ENCODE measurements at regions not wholly inside any gene's neighbourhood (a gene's known extent, or its start where the extent isn't known, plus 50 kb on each side); places are given as distances from the start of the nearest gene placed in this dataset.

GRCh38 chr5:82833277-82833676 lies 243.9 kb downstream of the TMEM167A start:
- Histone ChIP-seq H3K4me2 (ENCODE audit: insufficient read depth, low read length) (no peak overlapping the region), H4K20me1 (ENCODE audit: insufficient read depth, low read length) (no peaks in the 10 kb centered on the region), H3K27me3 (ENCODE audit: insufficient read depth, low read length, poor library complexity) (no peaks in the 10 kb centered on the region), H3K9me3 (ENCODE audit: insufficient read depth, low read length, severe bottlenecking) (peaks cover 19% of the 10 kb centered on the region), H3K27ac (ENCODE audit: low read length) (no peak overlapping the region), H2AFZ (ENCODE audit: low read depth, low read length) (no peak overlapping the region), H3K79me2 (ENCODE audit: insufficient read depth, low read length) (no peaks in the 10 kb centered on the region), H3K4me3 (ENCODE audit: low read depth in 1 of 2, low read length in 2 of 2) (no peak overlapping the region), H3K4me1 (ENCODE audit: insufficient read depth, low read length) (peaks cover 6% of the 10 kb centered on the region), H3K36me3 (ENCODE audit: insufficient read depth, low read length) (no peaks in the 10 kb centered on the region), H3K9ac (ENCODE audit: low read depth, low read length) (no peak overlapping the region)
- ATAC-seq (ENCODE audit: insufficient read depth, low read depth) (no peak), DNase-seq (no peak)
- TF ChIP-seq CTCF (IDR thresholded peaks at IDR 0.05; ENCODE audit: borderline replicate concordance, extremely low read depth, low read length, poor library complexity, severe bottlenecking) (no peak), EZH2 (IDR thresholded peaks at IDR 0.05; ENCODE audit: borderline replicate concordance, low read depth, low read length, severe bottlenecking) (no peak)

DNA sequence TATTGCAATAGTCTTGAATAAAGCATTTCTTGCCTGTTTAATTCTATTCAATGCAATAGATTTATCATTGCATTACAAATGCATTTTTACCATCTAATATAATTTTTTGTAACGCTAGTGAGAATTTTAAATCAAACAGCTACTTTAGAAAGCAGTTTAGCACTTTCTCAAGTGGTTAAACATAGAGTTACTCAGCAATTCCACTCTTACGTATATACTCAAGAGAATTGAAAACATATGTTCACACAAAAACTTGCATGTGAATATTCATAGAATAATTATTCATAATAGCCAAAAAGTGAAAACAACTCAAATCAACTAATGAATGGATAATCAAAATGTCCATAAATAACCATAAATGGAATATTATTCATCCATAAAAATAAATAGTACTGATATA lies 244.7 kb downstream of the TMEM167A start:
- Histone ChIP-seq H4K20me1 (ENCODE audit: insufficient read depth, low read length) (no peaks in the 10 kb centered on the region), H3K27me3 (ENCODE audit: insufficient read depth, low read length, poor library complexity) (no peaks in the 10 kb centered on the region), H3K9ac (ENCODE audit: low read depth, low read length) (no peak overlapping the region), H3K4me3 (ENCODE audit: low read depth in 1 of 2, low read length in 2 of 2) (no peak overlapping the region), H3K79me2 (ENCODE audit: insufficient read depth, low read length) (no peaks in the 10 kb centered on the region), H3K36me3 (ENCODE audit: insufficient read depth, low read length) (no peaks in the 10 kb centered on the region), H2AFZ (ENCODE audit: low read depth, low read length) (no peak overlapping the region), H3K27ac (ENCODE audit: low read length) (no peak overlapping the region), H3K4me2 (ENCODE audit: insufficient read depth, low read length) (no peak overlapping the region), H3K9me3 (ENCODE audit: insufficient read depth, low read length, severe bottlenecking) (peaks cover 19% of the 10 kb centered on the region), H3K4me1 (ENCODE audit: insufficient read depth, low read length) (peaks cover 6% of the 10 kb centered on the region)
- TF ChIP-seq EZH2 (IDR thresholded peaks at IDR 0.05; ENCODE audit: borderline replicate concordance, low read depth, low read length, severe bottlenecking), result no peak
- no peak for TF ChIP-seq CTCF (IDR thresholded peaks at IDR 0.05; ENCODE audit: borderline replicate concordance, extremely low read depth, low read length, poor library complexity, severe bottlenecking)
- ATAC-seq (ENCODE audit: insufficient read depth, low read depth) (no peak), DNase-seq (no peak)

DNA sequence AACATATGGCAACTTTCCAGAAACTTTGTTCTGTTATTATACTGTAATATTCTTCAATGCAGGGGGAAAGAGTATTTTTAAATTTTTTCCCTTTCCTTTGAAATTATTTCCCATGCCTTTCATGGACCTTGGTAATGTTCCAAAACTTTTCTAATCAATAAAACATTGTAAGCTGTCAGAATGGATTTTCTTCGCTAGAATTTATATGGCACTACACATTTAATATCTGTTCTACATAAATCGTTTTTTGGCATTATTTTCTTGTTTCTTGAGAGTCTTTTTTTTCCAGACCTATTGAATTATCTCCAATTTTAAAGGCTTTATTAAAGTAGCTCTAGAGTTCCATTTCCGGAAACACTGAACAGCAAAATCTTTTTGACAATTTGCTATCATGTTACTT lies 249.0 kb downstream of the TMEM167A start:
- H3K4me3 ChIP-seq (ENCODE audit: low read depth in 1 of 2, low read length in 2 of 2), result no peak overlapping the region
- DNase-seq (no peak), ATAC-seq (ENCODE audit: insufficient read depth, low read depth) (no peak)
- H3K9ac ChIP-seq (ENCODE audit: low read depth, low read length), result no peak overlapping the region
- H2AFZ ChIP-seq (ENCODE audit: low read depth, low read length), result no peak overlapping the region
- H3K4me1 ChIP-seq (ENCODE audit: insufficient read depth, low read length), result no peaks in the 10 kb centered on the region
- TF ChIP-seq EZH2 (IDR thresholded peaks at IDR 0.05; ENCODE audit: borderline replicate concordance, low read depth, low read length, severe bottlenecking) (no peak), CTCF (IDR thresholded peaks at IDR 0.05; ENCODE audit: borderline replicate concordance, extremely low read depth, low read length, poor library complexity, severe bottlenecking) (no peak)
- no peaks in the 10 kb centered on the region for H3K79me2 ChIP-seq (ENCODE audit: insufficient read depth, low read length)
- no peak overlapping the region for H3K4me2 ChIP-seq (ENCODE audit: insufficient read depth, low read length)
- H3K36me3 ChIP-seq (ENCODE audit: insufficient read depth, low read length), result no peaks in the 10 kb centered on the region
- H3K27ac ChIP-seq (ENCODE audit: low read length), result no peak overlapping the region
- H3K9me3 ChIP-seq (ENCODE audit: insufficient read depth, low read length, severe bottlenecking), result no peaks in the 10 kb centered on the region
- no peaks in the 10 kb centered on the region for H3K27me3 ChIP-seq (ENCODE audit: insufficient read depth, low read length, poor library complexity)
- H4K20me1 ChIP-seq (ENCODE audit: insufficient read depth, low read length), result no peaks in the 10 kb centered on the region

DNA sequence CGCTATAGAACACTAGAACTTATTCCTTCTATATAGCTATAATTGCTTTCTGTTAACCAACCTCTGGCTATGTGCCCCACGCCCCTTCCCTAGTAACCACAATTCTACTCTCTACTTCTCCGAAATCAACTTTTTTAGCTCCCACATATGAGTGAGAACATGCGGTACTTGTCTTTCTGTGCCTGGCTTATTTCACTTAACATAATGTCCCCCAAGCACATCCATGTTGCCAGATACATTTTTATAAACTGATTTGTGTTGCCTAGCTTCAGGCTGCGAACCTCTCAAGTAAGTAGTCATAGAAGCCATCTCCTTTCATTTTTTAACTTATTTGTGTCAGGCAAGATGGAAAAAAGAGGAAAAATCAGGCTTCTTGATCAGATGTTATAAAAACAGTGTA lies 249.5 kb downstream of the TMEM167A start:
- Histone ChIP-seq H3K27me3 (ENCODE audit: insufficient read depth, low read length, poor library complexity) (no peaks in the 10 kb centered on the region), H3K4me3 (ENCODE audit: low read depth in 1 of 2, low read length in 2 of 2) (no peak overlapping the region), H2AFZ (ENCODE audit: low read depth, low read length) (no peak overlapping the region), H3K36me3 (ENCODE audit: insufficient read depth, low read length) (no peaks in the 10 kb centered on the region), H3K4me2 (ENCODE audit: insufficient read depth, low read length) (no peak overlapping the region), H3K79me2 (ENCODE audit: insufficient read depth, low read length) (no peaks in the 10 kb centered on the region), H3K27ac (ENCODE audit: low read length) (no peak overlapping the region), H3K9ac (ENCODE audit: low read depth, low read length) (no peak overlapping the region), H3K9me3 (ENCODE audit: insufficient read depth, low read length, severe bottlenecking) (no peaks in the 10 kb centered on the region), H3K4me1 (ENCODE audit: insufficient read depth, low read length) (no peaks in the 10 kb centered on the region), H4K20me1 (ENCODE audit: insufficient read depth, low read length) (no peaks in the 10 kb centered on the region)
- TF ChIP-seq CTCF (IDR thresholded peaks at IDR 0.05; ENCODE audit: borderline replicate concordance, extremely low read depth, low read length, poor library complexity, severe bottlenecking) (no peak), EZH2 (IDR thresholded peaks at IDR 0.05; ENCODE audit: borderline replicate concordance, low read depth, low read length, severe bottlenecking) (no peak)
- ATAC-seq (ENCODE audit: insufficient read depth, low read depth) (no peak), DNase-seq (no peak)

Measured in DND-41 (cell line).